Epidermal melanocyte (primary cell): ENCODE measurements at regions not wholly inside any gene's neighbourhood (a gene's known extent, or its start where the extent isn't known, plus 50 kb on each side); places are given as distances from the start of the nearest gene placed in this dataset.

Experiments used
- DNase-seq: peaks from one replicate; pipeline ENCODE4 v3.0.0; 2011; ENCODE audit warnings: low spot score; ENCODE audit not compliant: insufficient read length

DNA sequence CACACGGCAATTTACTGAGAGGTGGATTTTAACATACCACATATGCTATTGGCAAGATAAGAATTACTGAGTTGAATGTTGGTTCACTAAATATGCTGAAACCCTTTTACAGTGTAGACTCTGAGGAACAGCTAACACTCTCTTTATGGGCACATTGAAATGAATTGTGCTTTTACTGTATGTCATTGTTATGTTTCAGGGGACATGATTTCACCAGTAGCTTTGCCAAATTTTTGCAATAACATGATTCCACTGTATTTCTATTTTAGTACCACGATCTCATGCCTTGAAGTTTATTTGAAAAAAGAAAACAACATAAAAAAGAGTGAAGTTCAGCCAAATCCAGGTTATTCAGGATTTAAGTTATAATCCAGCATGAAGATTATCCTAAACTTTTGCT, 188.5 kb downstream of the HLX start:
- DNase-seq, result no peak

DNA sequence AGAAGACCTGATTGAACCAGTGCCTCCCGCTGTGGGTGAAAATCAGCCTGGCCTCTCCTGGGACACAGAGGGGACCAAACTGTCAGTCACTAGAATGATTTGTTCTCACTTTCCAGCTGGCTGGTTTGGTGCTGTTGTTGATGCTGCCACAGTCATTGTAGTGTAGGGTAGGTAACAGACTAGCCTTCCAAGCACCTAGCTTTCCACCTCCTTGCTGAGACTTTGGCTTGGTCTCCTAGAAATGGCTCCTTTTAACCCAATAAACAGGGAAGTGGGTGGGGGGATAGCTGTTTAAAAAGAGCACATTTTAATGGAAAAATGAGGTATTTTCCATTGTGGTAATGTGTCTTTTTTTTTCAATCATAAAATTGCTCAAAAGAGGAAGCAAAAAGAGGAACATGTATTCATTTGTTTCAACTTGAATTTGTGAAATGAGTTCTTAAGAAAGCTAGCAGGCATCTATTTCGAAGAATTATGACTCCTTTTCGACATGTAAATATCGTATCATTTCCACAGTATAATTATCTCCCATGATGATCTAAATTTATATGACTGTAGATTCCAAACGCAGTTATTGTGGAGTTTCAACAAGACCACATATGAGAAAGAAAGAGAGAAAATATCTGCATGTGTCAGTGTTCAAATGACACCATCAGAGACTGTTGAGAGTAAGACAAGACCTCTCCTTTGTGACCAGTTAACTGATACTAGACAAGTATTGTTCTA, 190.1 kb downstream of the HLX start:
- DNase-seq, result no peak

DNA sequence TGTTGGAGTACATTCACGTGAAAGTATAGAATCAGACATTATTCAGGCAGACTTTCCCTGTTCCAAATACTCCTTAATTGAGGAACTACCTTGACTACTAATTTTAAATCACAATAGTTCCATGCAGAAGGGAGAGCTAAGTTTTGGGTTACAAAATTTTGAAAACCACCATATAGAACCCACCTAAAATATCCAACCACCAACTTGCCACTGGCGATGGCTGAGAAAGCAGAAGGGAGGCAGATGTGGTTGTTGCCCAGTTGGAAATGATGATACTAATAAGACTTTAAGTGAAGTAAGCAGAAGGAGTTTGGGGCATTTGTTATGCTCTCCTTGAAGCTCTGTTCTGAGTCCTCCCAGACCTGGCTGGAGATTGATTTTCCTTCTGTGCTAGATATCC, 190.7 kb downstream of the HLX start:
- no peak for DNase-seq

DNA sequence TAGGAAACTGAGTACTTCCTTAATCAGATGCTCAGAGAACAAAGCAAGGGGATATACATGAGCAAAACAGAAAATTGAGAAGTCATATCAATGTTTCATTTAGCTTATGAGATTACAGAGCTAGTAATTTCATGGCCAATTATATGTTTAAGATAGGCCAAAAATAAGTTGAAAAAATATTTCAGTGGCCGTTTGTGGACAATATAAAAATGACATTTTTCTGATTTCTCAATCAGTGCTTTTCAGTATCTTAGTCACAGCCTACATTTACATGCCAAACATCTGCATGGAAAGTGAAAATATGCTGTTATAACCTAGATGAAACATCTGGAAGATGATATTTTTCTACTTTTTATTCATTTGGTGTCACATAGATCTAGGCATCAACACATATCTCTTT, 192.5 kb downstream of the HLX start:
- no peak for DNase-seq

DNA sequence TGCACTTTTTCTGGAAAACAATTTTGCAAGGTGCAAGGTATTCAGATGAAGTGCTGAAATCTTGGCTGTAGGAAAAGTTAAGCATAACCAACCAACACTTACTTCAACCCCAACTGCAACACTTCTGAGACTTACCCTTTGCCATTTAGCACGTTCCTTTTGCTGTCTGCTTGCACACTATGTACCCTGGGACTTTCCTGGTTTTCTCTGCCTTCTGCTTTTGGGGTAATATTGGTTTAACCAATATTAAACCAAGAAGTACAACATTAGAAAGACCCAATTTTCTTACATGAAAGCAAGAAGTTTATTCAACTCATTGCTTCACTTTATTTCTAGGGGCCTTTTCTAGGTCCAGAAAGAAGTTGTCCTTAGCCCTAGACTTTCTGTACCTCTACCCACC, 193.0 kb downstream of the HLX start:
- DNase-seq, result no peak

DNA sequence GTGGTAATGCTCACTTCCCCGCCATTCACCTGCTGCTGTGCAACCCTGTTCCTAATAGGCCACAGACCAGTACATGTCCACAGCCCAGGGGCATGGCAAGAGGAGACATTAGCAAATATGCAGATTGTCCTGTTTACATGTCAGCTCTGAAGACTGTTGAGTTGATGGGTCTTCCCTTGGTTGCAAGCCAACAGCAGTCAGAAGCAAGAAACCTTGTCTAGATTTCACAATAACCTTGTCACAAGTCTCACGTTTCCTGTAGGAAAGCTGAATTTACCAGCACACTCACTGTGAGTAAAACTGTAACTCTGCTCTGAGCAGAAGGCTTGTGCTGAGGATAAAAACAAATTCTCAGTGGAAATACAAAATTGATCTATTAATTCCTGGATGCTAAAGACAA, 195.1 kb downstream of the HLX start:
- no peak for DNase-seq

DNA sequence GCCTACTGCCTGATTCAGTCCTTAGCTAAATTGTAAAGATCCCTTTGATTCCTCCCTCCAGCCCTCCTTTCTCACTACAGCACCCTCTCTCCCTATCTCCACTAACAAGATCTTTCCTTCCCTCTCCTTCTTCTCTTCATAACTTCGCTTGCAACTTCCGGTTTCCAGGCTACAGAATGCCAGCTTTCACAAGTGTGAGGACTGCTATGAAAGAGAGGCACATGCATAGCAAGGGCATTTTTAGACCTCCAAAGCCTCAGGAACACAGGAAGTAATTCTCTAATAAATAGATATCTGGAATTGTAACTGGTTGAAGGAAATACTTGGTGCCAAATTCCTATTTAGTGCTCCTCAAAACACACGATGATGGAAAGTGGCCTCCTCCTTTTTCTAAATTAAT, 196.7 kb downstream of the HLX start:
- DNase-seq, result no peak

DNA sequence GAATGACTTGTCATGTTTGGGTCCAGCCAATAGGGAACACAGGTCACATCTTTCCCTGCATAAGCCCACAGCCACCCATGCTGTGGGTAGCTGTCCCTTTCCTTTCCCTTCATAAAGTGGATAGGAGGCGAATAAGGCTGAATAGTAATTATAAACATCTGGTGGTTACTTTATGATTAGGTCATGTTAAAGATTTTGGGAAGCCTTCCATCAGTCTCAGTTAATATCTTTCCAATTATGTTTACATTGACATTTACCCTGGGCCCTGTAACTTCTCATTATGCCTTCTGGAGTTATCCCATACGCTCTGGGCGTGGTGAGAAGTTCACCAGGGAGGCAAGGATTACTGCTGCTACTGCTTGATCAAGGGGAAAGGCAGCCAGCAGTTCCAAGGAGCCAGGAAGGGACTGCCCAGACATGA, 197.2 kb downstream of the HLX start:
- DNase-seq, result no peak

DNA sequence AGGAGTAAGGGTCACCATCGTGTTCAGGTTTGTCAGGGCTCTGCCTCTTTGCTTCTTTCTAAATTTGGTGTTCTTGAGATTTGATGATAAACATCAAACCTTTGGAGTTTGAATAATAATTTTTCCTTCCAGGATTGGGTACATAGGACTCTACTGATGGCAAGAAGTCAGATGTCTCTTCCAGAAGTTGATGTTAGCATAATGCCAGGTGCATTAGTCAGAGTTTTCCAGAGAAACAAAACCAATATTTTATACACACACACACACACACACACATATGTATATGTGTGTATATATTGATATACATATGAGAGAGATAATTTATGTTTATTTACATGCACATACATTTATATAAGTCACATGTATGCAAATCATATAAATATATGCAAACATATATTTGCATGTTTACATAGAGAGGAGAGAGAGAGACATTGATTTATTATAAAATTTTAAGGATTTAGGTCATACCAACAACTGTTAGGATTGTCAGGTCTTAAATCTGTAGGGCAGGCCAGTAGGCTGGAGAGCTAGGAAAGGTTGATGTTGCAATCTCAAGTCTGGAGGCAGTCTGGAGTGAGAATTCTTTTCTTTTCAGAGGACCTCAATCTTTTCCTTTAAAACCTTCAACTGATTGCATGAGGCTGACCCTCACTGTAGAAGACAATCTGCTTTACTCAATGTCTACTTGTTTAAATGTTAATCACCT, 199.2 kb downstream of the HLX start:
- no peak for DNase-seq

DNA sequence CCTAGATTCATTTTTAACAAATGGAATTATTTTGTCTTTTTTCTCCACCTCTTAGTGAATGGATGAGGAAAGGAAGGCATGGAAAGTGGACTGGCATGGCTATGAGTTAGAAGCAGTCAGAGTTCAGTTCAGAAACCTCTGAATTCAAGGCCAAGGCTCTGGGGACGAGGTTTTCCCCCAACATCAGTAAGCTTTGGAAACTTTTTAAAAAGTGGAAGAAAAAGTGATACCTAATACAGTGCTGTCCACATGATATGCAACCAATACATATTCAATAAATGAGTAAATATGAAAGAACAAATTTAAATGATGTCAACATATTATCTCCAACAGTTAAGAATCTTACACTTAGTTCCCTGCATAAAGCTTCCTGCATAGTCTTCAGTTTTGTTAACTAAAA, 204.7 kb downstream of the HLX start:
- DNase-seq, result no peak

DNA sequence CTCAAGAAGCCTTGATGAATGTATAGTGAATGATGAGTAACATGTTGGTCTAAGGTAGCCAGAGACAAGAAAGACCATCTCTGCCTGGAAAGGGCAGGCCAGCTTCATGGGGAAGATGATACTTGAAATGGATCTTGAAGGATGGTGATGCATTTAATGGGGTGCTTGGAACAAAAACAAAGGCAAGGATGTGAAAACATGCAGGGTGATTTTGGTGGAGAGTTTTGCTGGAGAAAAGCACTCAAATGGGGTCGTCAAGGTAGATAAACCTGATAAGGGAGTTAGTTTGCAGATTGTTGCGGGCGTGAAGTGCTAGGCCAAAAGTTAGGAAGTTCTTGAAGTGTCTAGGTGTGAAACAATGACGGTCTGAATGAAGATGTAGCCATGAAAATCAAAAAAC, 205.4 kb downstream of the HLX start:
- no peak for DNase-seq

DNA sequence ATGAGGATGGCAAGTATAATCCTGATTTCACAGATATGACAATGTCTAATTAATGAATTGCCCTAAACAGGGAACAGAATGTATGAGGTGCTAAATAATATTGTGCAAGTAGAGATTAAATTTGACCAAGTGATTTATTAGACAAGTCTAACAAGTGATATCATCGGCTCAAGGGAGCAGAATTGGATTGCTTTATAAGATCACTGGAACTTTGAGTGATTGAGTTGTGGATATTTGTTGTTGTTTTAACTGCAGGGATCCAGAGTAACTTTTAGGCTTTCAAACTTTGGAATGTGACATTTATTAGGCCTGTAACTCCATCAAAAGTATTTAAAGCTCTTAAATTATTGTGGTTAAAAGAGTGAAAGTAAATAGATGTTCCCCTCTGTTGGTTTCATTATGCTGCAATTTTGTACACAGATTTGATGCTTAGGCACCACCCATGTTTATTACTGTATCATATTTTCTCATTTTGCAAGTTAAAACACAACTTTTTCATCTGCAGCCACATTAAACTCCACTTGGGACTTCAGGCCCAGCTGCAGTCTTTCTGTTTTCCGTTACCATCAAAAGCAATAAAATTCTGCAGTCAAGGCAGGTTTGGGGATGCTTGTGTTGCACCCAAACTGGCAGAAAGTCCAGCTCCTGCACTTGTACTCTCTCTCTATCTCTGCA, 206.6 kb downstream of the HLX start:
- DNase-seq, result no peak

DNA sequence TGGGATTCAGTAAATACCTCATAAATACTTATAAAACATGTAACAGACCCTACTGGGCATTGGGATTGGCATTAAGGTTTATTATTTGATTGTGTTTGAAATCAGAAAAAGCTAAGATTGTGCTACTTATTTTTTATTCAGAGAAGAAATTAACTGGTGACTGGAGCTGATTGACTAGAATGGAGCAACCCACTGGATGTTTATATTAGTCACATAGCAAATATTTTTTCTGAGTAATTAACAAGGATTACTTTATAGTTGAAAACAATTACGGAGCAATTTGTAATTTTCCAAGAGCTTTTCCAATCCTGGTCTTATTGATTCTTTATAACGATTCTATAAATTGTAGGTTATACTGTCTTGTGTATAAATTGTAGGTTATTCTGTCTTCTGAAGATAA, 208.7 kb downstream of the HLX start:
- no peak for DNase-seq

DNA sequence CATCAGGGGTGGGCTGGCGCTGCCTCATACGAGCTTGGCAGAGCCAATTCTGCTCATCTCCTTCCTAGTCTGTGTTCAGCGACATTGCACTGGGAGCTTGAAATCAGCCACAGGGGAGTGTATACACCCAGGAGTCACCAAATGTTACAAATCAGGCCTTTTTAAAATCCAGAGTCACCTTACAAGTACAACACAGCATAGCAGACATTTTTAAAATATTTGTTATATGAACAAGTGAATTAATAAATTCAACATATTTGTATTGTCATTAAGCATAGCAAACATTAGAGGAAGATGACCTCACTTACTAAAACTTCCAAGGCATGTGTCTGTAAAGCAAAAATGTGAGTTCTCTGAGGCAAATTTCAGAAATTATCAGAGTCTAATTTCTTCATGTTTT, 210.0 kb downstream of the HLX start:
- no peak for DNase-seq

DNA sequence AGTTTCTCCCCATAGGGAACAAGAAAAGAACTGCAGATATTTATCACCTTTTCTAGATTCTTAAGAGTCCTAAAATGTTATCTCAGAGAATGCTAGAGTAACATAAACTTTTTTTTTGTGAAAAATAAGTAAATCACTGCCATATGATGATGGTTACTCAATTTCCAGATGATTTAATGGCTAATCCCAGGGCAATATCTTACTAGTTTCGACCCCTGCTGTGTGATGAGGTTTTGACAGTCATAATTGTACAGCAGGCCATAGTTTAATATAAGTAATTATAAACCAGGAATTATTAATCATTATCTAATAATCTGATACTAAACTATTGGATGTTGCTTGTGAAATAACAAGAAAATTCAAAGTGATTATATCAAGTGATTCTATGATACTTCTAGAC, 210.6 kb downstream of the HLX start:
- no peak for DNase-seq

DNA sequence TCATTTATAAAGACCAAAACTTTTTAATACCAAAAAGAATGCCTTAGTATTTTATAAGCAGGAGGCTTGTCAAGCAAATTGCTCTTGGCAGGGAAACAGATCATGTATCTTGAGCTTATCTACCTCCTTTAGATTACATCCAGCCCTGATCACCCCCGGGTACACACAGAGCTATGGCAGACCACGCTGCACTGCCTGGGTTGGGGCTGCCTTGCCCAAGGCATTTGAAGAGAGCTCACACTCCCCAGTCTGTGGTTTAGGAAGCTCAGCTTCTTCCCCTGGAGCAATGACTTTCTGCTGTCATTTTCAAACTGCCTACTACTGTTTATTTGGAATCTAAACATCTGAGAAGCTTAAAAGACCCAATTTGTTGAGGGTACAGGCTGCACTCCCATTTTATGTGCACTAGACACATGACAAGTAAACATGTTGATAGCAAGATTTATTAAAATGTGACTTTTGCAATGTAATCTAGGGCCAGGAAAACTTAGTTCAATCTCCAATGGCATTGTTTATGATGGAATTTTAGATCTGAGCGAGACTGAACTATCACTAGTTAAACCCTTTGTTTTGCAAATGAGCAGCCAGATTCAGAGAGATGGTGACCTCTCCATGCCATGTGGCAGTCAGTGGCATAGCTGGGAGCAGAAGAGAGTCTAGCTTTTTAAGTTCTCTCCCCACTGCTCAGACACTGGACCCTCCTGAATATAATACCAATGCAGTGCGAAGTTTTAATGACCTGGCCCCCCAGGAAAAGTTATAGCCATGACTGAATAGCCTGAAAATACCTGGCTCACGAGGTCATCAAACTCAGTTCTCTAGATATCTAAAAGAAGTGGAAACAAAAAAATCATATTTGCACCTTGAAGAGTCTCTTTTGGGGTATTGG, 214.9 kb downstream of the HLX start:
- DNase-seq, result no peak

DNA sequence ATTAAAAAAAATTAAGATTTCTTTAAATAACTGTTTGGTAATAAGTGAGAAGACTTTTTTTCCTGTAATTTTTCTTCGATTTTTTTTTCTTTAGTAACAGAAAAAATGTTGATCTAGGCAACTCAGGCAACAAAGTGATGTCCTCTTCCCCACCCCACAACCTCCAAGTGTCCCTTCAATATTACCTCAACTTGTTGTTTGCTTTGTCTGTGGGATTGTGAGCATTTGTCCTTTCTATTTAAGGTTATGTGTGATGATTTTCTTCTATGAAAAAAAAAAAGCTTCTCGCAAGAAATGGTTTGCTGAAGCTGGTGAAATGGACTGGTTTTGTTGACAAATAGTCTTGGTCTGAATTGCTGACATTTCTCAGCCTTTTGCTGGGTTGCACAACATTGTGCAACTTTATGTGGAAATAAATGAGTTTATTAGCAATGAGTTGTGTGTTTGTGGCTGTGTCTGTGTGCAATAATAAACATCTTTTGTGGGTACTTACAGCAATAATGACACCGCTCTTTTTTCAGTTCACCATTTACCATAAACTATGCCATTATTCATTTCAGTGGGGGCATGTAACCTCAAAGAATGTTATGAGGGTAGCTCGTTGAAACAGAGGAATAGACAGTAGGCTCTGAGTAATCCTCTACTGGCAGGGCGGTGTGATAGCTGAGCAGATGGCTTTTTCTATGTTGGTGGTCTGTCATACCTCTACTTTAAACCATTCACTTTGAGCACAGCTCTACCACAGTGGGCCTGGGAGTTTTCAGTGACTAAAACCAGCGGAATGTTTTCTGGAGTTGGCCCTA, 218.4 kb downstream of the HLX start:
- DNase-seq, result no peak

DNA sequence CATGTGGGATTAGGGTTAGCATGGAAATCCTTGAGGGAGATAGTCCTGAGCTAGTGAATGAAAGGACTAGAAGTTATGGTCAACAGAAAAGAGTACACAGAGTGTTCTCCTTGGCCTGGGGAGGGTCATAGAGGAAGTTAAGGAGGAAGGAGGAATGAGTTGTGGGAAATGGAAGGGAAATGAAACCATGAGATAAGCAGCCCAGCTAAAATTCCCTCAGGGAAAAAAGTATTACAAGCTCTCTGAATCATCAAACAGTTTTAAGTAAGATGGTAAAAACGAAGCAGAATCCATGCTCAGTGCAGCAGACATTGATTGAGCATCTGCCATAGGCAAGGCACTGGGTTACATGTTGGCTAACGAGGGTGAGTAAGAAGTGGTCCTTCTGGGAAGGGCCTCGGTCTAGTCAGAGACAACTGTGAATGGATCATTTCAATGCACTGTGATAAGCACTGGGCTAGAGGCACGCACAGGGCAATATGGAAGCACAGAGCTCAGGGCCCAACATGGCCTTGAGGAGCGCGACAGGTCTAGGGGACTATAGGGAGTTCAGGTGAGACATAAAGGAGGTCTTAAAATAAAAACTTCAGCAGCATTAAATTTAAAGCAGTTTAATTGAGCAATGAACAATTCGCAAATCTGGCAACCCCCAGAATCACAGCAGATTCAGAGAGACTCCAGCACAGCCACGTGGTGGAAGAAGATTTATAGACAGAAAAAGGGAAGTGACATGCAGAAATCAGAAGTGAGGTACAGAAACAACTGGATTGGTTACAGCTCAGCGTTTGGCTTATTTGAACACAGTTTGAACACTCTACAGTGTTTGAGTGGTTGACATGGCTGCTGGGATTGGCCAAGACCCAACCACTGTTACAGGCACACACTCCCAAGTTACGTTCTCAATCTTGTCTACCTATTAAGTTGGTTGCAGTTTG, 219.5 kb downstream of the HLX start:
- no peak for DNase-seq

DNA sequence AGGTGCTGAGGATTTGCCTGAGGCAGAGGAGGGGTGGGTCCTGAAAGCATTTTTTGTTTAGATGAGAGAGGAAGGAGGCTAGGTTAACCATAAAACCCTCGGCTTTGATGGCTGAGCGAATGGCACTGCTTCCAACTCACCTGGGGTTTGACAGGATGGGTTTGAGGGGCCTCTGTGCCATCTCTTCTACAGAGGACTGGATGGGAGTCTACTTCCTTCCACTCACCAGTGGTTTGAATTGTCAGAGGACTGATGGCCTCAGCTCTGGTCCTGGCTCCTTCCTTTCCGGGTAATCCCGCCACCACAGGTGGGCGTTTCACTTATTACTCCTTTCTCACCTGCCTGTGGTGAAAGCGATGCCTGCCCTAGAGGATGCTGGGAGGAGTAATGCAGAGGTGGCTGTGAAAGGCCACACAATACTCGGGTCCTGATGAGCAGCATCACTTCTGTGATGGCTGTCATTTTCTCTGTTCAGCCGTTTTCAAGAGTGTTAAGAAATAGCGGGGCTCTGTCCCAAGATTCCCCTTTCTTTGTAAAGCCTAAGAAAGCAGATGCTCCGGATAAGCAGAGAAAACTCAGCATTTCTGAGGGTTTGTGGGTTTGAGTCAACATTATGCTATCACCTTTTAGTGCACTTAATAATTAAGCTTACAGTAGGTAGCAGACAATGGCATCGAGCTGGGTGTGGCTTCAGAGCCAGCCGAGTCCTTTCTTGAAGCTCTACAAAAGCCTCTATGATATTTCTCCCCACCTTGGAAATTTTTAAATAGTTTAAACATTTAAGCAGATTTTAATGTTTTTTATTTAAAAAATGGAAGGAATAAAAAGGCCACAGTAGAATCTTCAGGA, 220.7 kb downstream of the HLX start:
- no peak for DNase-seq
